Stimulated activated CD4-positive, alpha-beta T cell treated with anti-CD3 and anti-CD28 coated beads, Interleukin-12 subunit alpha, Interleukin-12 subunit beta, amount 100 ng/mL, for 24 hours (primary cell): ENCODE measurements at regions not wholly inside any gene's neighbourhood (a gene's known extent, or its start where the extent isn't known, plus 50 kb on each side); places are given as distances from the start of the nearest gene placed in this dataset.
A peak's percentile ranks its signal among the peaks of the same experiment; 100 is the strongest.

Experiments
- DNase-seq, 2 experiments: peaks; one replicate each; pipeline ENCODE4 v3.0.0-alpha.2; 2020; ENCODE audit warnings: low read depth in 2 of 2

GRCh38 chr17:31715446-31715845 lies 143.6 kb downstream of the COPRS start:
- no peak for DNase-seq

- no peak for DNase-seq
These were observed 154.6 kb downstream of the COPRS start for GRCh38 chr17:31704483-31704882.

GRCh38 chr17:31702041-31702440 lies 157.0 kb downstream of the COPRS start:
- no peak for DNase-seq

DNA sequence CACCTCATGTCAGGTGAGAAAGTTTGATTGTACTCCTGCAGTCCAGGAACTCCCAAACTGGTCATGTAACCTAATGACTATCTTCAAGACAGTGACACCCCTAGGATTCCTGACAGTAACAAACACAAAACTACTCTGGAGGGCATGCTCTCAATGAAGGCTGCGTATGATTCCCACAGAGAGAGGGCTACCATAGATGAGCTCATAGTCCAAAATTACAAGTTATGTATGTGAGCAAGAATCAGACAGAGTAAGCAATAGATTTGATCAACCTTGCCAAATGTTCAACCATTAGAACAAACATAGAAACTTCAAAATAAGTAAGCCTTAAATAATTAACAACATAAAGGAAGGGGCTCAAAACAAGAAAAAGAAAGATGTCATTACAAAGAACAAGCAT lies 158.1 kb downstream of the COPRS start:
- no peak for DNase-seq

DNA sequence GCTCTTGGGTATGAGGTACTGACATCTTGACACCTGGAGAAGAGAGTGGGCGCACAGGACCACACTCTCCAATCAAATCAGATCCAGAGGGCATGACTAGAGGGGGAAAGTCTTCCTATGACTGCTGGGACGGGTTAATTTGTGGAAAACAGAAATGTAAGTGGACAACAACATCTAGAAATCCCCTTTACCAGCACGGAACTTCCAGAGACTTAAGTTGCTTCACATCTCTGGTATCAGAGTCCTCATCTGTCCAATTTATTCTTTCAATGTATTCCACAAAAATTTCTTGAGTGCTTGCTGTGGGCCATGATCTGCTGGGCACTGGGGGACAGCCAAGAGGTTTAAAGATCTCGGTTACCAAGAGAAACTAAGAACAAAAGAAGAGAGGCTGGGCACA lies 159.2 kb downstream of the COPRS start:
- DNase-seq = no peak

- no peak for DNase-seq
These were observed 159.8 kb downstream of the COPRS start for GRCh38 chr17:31699281-31699680.

GRCh38 chr17:31698751-31699150 lies 160.3 kb downstream of the COPRS start:
- DNase-seq = no peak

GRCh38 chr17:31697838-31698237 lies 161.2 kb downstream of the COPRS start:
- DNase-seq = no peak

DNA sequence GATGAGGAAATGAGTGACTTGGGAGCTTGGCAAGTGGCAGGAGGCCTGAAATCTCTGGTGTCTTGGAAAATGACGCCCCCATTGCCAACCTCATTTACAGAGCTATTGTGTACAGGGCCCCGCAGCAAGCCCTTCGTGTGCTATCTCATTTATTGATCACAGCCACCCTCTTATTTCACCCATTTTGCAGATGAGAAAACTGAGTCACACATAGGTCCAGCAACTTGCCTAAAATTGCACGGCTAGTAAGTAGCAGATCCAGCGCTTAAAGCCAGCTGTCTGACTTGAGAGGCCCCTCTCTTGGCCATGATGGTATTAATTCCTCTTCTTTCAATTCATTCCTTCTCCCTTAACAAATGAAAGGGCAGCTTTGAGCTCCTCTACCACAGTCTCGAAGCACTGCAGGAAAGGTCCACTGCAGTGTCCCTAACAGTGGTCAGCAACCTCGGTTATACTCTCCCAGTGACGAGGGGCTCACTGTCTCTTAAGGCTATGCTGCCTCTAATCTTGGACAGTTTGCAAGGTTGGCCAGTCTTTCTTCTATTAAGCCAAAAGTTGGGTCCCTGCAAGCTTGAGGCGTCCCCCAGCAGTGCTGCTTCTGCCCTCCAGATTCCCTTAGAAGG lies 162.2 kb downstream of the COPRS start:
- DNase-seq = no peak

DNA sequence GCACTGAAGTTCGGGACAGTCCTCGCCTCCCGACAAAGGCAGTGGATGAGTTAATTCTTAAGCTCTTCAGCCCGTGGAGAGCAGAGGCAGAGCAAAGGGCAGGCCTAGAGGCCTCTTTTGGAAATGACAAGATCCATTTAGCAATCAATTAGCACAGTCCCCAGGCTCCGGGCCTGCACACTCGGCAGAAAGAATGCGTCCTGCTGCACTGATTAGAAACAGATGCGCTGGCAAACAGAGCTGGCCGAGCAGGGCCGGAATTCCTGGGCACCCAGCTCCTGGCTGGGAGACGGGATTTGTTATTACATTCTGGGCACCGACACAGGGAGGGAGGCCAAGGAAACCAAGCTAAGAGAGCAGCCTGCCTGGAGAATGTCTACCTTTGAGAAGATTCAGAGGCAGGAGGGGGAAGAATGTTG lies 162.9 kb downstream of the COPRS start:
- DNase-seq = no peak

DNA sequence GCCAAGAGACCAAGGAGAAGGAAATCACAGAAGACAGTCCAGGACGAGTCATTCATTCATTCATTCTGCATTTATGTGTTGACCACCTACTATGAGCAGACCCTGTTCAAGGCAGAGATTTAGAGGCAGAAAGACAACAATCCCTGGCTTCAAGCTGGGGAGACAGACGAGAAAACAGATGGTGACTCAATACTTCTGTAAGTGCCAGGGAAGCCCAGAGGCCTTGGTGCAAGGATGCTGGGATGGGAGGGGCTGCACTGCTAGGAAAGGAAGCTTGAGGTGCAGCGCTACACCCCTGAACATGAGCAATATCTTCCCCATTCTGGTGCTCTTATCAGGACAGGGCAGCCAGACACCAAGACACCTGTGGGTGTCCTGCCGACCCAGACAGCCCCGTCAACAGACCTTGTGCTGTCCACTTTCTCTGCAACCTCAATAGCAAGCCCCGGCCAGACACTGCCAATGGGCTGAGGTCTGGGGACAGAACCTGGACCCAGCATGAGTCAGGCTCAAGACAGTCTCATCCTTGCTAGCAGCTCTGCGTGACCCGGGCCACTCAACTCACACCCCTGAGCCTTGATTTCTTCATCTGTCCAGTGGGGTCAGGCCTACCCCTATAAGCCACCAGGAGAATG lies 163.5 kb downstream of the COPRS start:
- no peak for DNase-seq

DNA sequence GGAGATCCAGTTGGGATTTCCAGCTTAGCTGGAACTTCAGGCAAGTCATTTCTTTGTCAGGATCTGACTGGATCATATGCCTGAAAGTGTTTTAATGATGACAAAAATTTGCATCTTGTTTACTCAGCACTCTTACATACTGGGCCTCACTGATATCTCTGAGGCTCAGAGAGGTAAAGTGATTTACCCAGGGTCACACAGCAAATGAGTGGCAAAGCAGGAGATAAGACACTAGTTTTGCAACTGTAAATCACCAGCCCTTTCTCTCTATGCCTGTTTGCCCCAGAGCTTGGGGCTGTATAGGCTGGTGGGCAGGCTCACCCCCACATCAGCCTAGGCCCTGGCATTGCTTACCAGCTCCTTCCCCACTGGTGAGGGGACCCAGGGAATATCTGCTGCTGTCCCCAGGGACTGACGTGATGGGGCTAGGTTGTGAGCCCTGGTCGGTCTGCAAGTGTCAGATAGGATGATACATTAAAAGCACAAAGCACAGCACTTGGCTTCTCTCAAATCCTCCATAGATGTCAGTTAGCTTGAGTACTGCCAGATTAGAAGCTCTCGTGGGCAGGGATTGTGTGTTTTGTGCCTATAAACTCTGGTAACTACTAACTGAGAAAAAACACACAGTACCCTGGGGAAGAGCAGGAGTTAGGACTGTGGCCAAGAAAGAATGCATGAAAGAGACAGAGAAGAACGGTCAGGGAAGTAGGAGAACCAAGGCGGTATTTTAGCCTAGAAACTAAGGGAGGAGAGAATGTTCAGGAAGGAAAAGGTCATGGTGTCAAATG lies 165.4 kb downstream of the COPRS start:
- no peak for DNase-seq

DNA sequence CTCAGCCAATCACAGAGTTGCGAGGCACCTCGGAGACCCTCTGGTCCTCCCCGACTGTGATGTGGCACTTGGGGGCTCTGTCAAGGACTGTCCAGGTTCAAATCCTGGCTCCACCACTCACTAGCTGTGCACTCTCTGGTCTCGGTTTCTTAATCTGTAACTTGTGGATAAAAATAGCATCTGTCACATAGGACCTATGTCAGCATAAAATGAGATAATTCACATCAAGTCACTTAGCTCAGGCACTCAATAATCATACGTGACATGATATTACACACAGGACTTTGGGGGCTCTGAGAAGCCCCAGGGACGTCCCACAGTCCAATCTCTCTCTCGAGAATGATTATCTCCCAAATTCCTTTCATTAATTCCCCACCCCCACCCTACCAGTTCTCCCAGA lies 166.4 kb downstream of the COPRS start:
- no peak for DNase-seq

DNA sequence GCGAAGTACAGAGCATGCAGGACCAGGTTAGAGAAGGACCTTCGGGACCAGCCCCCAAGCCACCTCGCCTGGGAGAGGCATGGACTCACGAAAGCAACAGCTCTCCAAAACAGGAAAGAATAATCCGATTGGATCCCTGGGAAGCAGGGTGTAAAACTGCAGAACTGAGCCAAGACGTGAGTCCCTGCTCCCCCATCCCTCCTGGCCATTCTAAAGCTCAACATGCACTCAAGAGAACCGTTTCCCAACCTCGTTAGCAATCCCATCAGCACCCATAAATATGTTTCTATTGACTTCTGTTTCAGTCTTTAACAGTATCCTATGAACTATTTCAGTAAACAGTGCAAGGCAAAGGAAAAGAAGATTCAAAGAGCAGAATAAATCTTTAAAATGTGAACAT lies 167.0 kb downstream of the COPRS start:
- no peak for DNase-seq

DNA sequence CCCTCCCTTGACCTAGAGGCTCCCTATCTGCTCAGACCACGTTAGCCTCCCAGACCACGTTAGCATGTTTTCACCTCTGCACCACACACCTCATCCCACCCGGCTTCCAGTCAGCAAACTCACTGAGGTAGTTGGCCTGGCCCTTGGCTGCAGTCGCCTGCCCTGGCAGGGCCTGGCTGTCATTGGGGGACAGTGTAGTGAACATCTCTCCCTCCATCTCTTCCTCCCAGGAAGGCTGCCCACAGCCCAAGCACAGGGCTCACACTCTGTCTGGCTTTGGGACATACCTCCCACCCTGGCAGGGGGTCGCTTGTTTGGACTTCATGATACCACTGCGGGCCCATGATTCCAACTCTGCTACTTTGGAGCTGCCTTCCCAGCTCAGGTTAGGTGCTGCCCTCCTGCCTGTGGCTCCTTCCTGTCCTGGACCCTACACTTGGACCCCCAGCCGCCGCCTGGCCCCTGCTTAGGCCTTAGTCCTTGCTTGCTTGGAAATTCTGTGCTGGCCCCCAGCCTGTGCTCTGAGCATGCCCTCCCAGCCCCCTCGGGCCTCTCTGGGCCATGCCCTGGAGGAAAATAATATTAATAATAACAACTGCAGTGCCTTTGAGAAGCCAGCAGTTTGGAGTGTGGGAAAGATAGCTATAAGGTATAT lies 167.7 kb downstream of the COPRS start:
- DNase-seq = no peak

DNA sequence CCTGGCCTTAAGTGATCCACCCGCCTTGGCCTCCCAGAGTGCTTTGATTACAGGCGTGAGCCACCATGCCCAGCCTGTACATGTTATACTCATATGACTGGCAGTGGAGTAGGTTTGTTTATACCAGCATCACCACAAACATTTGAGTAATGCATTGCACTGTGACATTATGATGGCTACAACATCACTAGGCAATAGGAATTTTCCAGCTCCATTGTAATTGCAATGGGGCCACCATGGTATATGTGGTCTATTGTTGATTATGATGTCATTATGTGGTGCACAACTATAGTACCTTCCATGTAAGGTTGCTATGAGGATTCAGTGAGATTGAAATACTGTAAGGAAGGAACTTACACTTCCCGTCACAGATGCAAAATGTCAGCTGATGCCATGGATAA lies 168.9 kb downstream of the COPRS start:
- no peak for DNase-seq

DNA sequence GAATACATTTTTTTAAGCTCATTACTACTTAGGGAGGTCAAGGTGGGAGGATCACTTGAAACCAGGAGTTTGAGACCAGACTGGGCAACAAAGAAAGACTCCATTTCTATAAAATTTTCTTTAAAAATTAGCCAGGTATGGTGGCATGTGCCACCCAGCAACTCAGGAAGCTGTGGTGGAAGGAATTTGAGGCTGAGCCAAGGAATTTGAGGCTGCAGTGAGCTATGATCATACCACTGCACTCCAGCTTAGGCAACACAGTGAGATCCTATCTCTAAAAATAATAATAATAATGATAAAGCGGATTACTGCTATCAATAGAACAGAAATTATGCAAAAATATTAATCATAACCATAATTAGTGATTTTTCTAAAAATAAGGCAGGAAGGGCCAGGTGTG lies 170.3 kb downstream of the COPRS start:
- no peak for DNase-seq

- DNase-seq = no peak
These were observed 171.4 kb downstream of the COPRS start for GRCh38 chr17:31687505-31688126.

- no peak for DNase-seq
These were observed 172.5 kb downstream of the COPRS start for GRCh38 chr17:31686495-31686894.

- no peak for DNase-seq
These were observed 174.1 kb downstream of the COPRS start for GRCh38 chr17:31684901-31685300.

DNA sequence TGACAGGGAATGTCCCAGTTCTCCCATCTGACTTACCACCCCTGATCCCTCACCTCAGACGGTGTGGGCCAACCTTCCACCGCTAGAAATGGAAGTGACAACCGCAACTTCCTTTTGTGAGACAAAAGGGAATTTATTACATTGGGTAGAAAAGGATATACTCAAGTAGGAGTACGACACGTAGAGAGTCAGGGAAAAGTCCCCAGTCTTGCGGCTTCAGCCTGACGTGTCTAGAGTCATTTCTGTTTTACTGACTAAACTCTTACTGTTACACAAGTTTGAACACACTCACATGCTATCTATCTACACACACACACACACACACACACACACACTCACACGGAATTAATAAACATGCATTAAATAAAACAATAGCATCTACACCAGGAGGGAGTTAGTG lies 178.9 kb downstream of the COPRS start:
- peak; percentile 2 to 30 for DNase-seq

GRCh38 chr17:31679667-31680066 lies 179.4 kb downstream of the COPRS start:
- no peak for DNase-seq
